Left ventricle myocardium inferior (tissue), 1 donor: ENCODE measurements at regions not wholly inside any gene's neighbourhood (a gene's known extent, or its start where the extent isn't known, plus 50 kb on each side); places are given as distances from the start of the nearest gene placed in this dataset.

Experiments used
- DNase-seq: peaks from one replicate; pipeline ENCODE4 v3.0.0-alpha.2; 2020
- H3K27ac ChIP-seq: fragments of 200-600 bp; replicated peaks from 2 replicates; pipeline ENCODE4 v1.8.0; 2021
- H3K27me3 ChIP-seq: fragments of 200-600 bp; 2 replicates; pipeline ENCODE4 v1.8.0; 2021; ENCODE audit warnings: low read depth
- H3K36me3 ChIP-seq: fragments of 200-600 bp; 2 replicates; pipeline ENCODE4 v1.8.0; 2021
- H3K4me1 ChIP-seq: fragments of 200-600 bp; 2 replicates; pipeline ENCODE4 v1.8.0; 2021
- H3K4me3 ChIP-seq: fragments of 200-600 bp; 2 replicates; pipeline ENCODE4 v1.8.0; 2021; ENCODE audit warnings: mild to moderate bottlenecking, moderate library complexity
- H3K9me3 ChIP-seq: fragments of 200-600 bp; replicated peaks from 2 replicates; pipeline ENCODE4 v1.8.0; 2021
- CTCF ChIP-seq: fragments of 200-600 bp; IDR thresholded peaks from 2 replicates; pipeline ENCODE4 v1.8.0; 2021; ENCODE audit warnings: antibody characterized with exemption, mild to moderate bottlenecking, borderline replicate concordance
- intact Hi-C: fragments of 100-400 bp; cut with micrococcal nuclease; formaldehyde crosslinking; loops from one replicate; pipeline ENCODE4 v1.11.0; 2022
- donor health status: DM: no; HTN: yes; CAD: no; lungs with severe emphysema.

- no peaks in the 10 kb centered on the region for H3K9me3 ChIP-seq
- H3K4me3 ChIP-seq = no peak overlapping the region
- TF ChIP-seq CTCF = no peak
- peaks cover 5% of the 10 kb centered on the region for H3K27me3 ChIP-seq
- H3K27ac ChIP-seq = no peak overlapping the region
- no peak for DNase-seq
- no peaks in the 10 kb centered on the region for H3K36me3 ChIP-seq
- intact Hi-C loops = no loop called here
- H3K4me1 ChIP-seq = no peaks in the 10 kb centered on the region
Measured at GRCh38 chr13:108419768-108420167, 150.2 kb downstream of the TNFSF13B start.

- no peaks in the 10 kb centered on the region for H3K36me3 ChIP-seq
- no peak for TF ChIP-seq CTCF
- no peak overlapping the region for H3K27ac ChIP-seq
- H3K4me3 ChIP-seq = no peak overlapping the region
- intact Hi-C loops = no loop called here
- H3K9me3 ChIP-seq = no peaks in the 10 kb centered on the region
- H3K27me3 ChIP-seq = no peaks in the 10 kb centered on the region
- DNase-seq = no peak
- no peaks in the 10 kb centered on the region for H3K4me1 ChIP-seq
Measured at GRCh38 chr13:108425056-108425455, 155.5 kb downstream of the TNFSF13B start.

- Histone ChIP-seq H3K36me3 (no peaks in the 10 kb centered on the region), H3K27me3 (no peaks in the 10 kb centered on the region), H3K9me3 (no peaks in the 10 kb centered on the region), H3K4me3 (no peak overlapping the region), H3K27ac (no peak overlapping the region), H3K4me1 (no peaks in the 10 kb centered on the region)
- DNase-seq = no peak
- intact Hi-C loops = no loop called here
- no peak for TF ChIP-seq CTCF
Measured at GRCh38 chr13:108426893-108427292, 157.4 kb downstream of the TNFSF13B start.

GRCh38 chr13:108427355-108427754 is 157.8 kb downstream of the TNFSF13B start:
- no peak overlapping the region for H3K4me3 ChIP-seq
- TF ChIP-seq CTCF = no peak
- no peaks in the 10 kb centered on the region for H3K4me1 ChIP-seq
- no peaks in the 10 kb centered on the region for H3K9me3 ChIP-seq
- no peak for DNase-seq
- no peaks in the 10 kb centered on the region for H3K27me3 ChIP-seq
- H3K27ac ChIP-seq = no peak overlapping the region
- intact Hi-C loops = no loop called here
- H3K36me3 ChIP-seq = no peaks in the 10 kb centered on the region

GRCh38 chr13:108428691-108429090 is 159.2 kb downstream of the TNFSF13B start:
- no peaks in the 10 kb centered on the region for H3K9me3 ChIP-seq
- no peaks in the 10 kb centered on the region for H3K4me1 ChIP-seq
- DNase-seq = no peak
- H3K36me3 ChIP-seq = no peaks in the 10 kb centered on the region
- TF ChIP-seq CTCF = no peak
- intact Hi-C loops = no loop called here
- no peak overlapping the region for H3K4me3 ChIP-seq
- H3K27me3 ChIP-seq = no peaks in the 10 kb centered on the region
- no peak overlapping the region for H3K27ac ChIP-seq
